HepG2 (cell line): ENCODE measurements at regions not wholly inside any gene's neighbourhood (a gene's known extent, or its start where the extent isn't known, plus 50 kb on each side); places are given as distances from the start of the nearest gene placed in this dataset.

ENCODE experiments used
- ATAC-seq: fragments of 200-7000 bp; cut with Tn5 transposase; 3 replicates; pipeline ENCODE4 v1.9.1; 2020; ENCODE audit warnings: mild to moderate bottlenecking, moderate library complexity
- BruUV-seq: library from RNA; stranded (reverse); fragments of 400-500 nt; replicated peaks from 2 replicates; lab custom pipeline; 2021; lab: Mats Ljungman, UMichigan
- CTCF ChIA-PET: fragments of 300-600 bp; formaldehyde crosslinking; extraction: SDS; loops from one replicate; lab custom pipeline; 2021; ENCODE audit warnings: low total read pairs, inconsistent platforms, low intra/inter-chr PET ratio; lab: Yijun Ruan, JAX
- POLR2A ChIA-PET: fragments of 350-600 bp; sonication (Branson Sonifier 250); formaldehyde crosslinking; loops from one replicate; lab custom pipeline; 2020; ENCODE audit warnings: antibody characterized with exemption, inconsistent platforms; lab: Yijun Ruan, JAX
- DNase-seq: peaks from one replicate; pipeline ENCODE4 v3.0.0-alpha.2; 2015; ENCODE audit warnings: low spot score
- FAIRE-seq: peaks from 3 replicates; lab custom pipeline; 2011; peaks lifted over from hg19 to GRCh38; lab: Jason Lieb, UNC
- H2AFZ ChIP-seq: one replicate; pipeline ENCODE4 v1.6.1; 2011; ENCODE audit warnings: low read length, inconsistent platforms
- H3K27ac ChIP-seq: fragments of 300-600 bp; 3 replicates; pipeline ENCODE4 v1.8.0; 2011; ENCODE audit warnings: mixed run types, mild to moderate bottlenecking, mixed read lengths, low read length, inconsistent platforms; ENCODE audit not compliant: insufficient read depth; ENCODE audit errors: extremely low read length
- H3K27me3 ChIP-seq, 2 experiments: fragments of 200-600 bp in 1 of 2; 2 replicates in 1 of 2; 3 replicates in 1 of 2; pipeline versions ENCODE4 v1.6.0 to v1.8.0; 2011; ENCODE audit warnings: low read length in 2 of 2, mild to moderate bottlenecking in 2 of 2, moderate library complexity in 2 of 2, inconsistent platforms in 1 of 2; ENCODE audit not compliant: insufficient read depth in 2 of 2, control insufficient read depth in 1 of 2
- H3K36me3 ChIP-seq, 2 experiments: fragments of 200-600 bp in 1 of 2; replicated peaks in 1 of 2; 2 replicates in 1 of 2; 3 replicates in 1 of 2; pipeline versions ENCODE4 v1.5.1 to v1.8.0; 2011; ENCODE audit warnings: low read length in 2 of 2, inconsistent platforms in 1 of 2; ENCODE audit not compliant: insufficient read depth in 2 of 2, control insufficient read depth in 1 of 2
- H3K4me1 ChIP-seq: 2 replicates; pipeline ENCODE4 v1.5.1; 2012; ENCODE audit warnings: low read length, inconsistent platforms; ENCODE audit not compliant: insufficient read depth
- H3K4me2 ChIP-seq: 2 replicates; pipeline ENCODE4 v1.6.0; 2011; ENCODE audit warnings: low read depth, low read length, inconsistent platforms
- H3K4me3 ChIP-seq, 3 experiments: fragments of 200-600 bp in 1 of 3; sonication (generic), shearing (Covaris generic) in 1 of 3; replicated peaks in 1 of 3; 2 replicates each; pipeline ENCODE4 v1.5.1; 2011 to 2016; ENCODE audit warnings: low read length in 3 of 3, inconsistent platforms in 2 of 3, low read depth in 2 of 3, mild to moderate bottlenecking in 2 of 3, control low read depth in 1 of 3, mixed read lengths in 1 of 3; ENCODE audit not compliant: insufficient read depth in 1 of 3
- H3K79me2 ChIP-seq: one replicate; pipeline ENCODE4 v1.6.1; 2011; ENCODE audit warnings: low read length, inconsistent platforms; ENCODE audit not compliant: insufficient read depth
- H3K9ac ChIP-seq: 2 replicates; pipeline ENCODE4 v1.6.0; 2011; ENCODE audit warnings: mild to moderate bottlenecking, low read depth, low read length, inconsistent platforms; ENCODE audit not compliant: insufficient read depth
- H3K9me3 ChIP-seq: 2 replicates; pipeline ENCODE4 v1.5.1; 2012; ENCODE audit warnings: mild to moderate bottlenecking, low read length
- H4K20me1 ChIP-seq: 2 replicates; pipeline ENCODE4 v1.6.0; 2011; ENCODE audit warnings: inconsistent platforms, mild to moderate bottlenecking, low read length, moderate library complexity; ENCODE audit not compliant: insufficient read depth
- JARID2 ChIP-seq: sonication (generic); formaldehyde crosslinking; IDR thresholded peaks from 2 replicates; pipeline ENCODE4 v1.8.1; 2023; ENCODE audit warnings: missing genetic modification reagents, inconsistent platforms; ENCODE audit not compliant: insufficient replicate concordance
- MTERF4 ChIP-seq: sonication (generic); formaldehyde crosslinking; IDR thresholded peaks from 2 replicates; pipeline ENCODE4 v1.8.0; 2023; ENCODE audit warnings: mild to moderate bottlenecking, missing genetic modification reagents
- TERF1 ChIP-seq: sonication (generic); formaldehyde crosslinking; IDR thresholded peaks from 2 replicates; pipeline ENCODE4 v1.8.0; 2022; ENCODE audit warnings: mild to moderate bottlenecking, missing genetic modification reagents, moderate library complexity
- ZFX ChIP-seq: sonication (generic); formaldehyde crosslinking; IDR thresholded peaks from 2 replicates; pipeline ENCODE4 v1.4.0; 2020; ENCODE audit warnings: mild to moderate bottlenecking, low read depth, missing genetic modification reagents, moderate library complexity
- ZNF780A ChIP-seq: sonication (generic); formaldehyde crosslinking; IDR thresholded peaks from 2 replicates; pipeline ENCODE4 v1.8.0; 2022; ENCODE audit warnings: mild to moderate bottlenecking, missing genetic modification reagents, moderate library complexity
- ZNF788 ChIP-seq: sonication (generic); formaldehyde crosslinking; IDR thresholded peaks from 2 replicates; pipeline ENCODE4 v1.5.0; 2020; ENCODE audit warnings: mild to moderate bottlenecking, missing genetic modification reagents, borderline replicate concordance
- WGBS: methylation state at CpG from one replicate; pipeline ENCODE4 v1.1.6; 2017; ENCODE audit warnings: low lambda C conversion rate; 5-methylcytosine and 5-hydroxymethylcytosine counted together
- in situ Hi-C: cut with HindIII; loops from 2 replicates; pipeline ENCODE4 v1.10.0; 2017; ENCODE audit warnings: low pct_unique_long_range_greater_than_20kb; ENCODE audit not compliant: extremely low pct_ligation_motif_present
- intact Hi-C: fragments of 100-400 bp; cut with micrococcal nuclease; formaldehyde crosslinking; loops from one replicate; pipeline ENCODE4 v1.10.0; 2022; ENCODE audit not compliant: unreplicated experiment
- TF ChIP-seq, protein P1 (sequence below): sonication (generic); formaldehyde crosslinking; IDR thresholded peaks from 2 replicates; pipeline ENCODE4 v1.5.1; 2020; ENCODE audit warnings: missing genetic modification reagents, mild to moderate bottlenecking, borderline replicate concordance

GRCh38 chr11:27963370-27963769 lies 144.6 kb downstream of the KIF18A start (continued):
- TF ChIP-seq ZNF780A, result no peak
- TF ChIP-seq ZFX (CRISPR knock-in tag), result no peak

- Histone ChIP-seq H3K9me3 (no peaks in the 10 kb centered on the region), H3K27ac (no peak overlapping the region), H2AFZ (no peak overlapping the region), H3K4me2 (no peak overlapping the region), H3K4me1 (no peaks in the 10 kb centered on the region), H3K79me2 (no peaks in the 10 kb centered on the region), H4K20me1 (no peaks in the 10 kb centered on the region), H3K9ac (no peak overlapping the region), H3K27me3 (no peaks in the 10 kb centered on the region), H3K4me3 (no peak overlapping the region), H3K36me3 (no peaks in the 10 kb centered on the region)
- intact Hi-C loops (no loop called here), in situ Hi-C loops (no loop called here)
- TF ChIP-seq MTERF4, result no peak
- TF ChIP-seq, protein P1, sequence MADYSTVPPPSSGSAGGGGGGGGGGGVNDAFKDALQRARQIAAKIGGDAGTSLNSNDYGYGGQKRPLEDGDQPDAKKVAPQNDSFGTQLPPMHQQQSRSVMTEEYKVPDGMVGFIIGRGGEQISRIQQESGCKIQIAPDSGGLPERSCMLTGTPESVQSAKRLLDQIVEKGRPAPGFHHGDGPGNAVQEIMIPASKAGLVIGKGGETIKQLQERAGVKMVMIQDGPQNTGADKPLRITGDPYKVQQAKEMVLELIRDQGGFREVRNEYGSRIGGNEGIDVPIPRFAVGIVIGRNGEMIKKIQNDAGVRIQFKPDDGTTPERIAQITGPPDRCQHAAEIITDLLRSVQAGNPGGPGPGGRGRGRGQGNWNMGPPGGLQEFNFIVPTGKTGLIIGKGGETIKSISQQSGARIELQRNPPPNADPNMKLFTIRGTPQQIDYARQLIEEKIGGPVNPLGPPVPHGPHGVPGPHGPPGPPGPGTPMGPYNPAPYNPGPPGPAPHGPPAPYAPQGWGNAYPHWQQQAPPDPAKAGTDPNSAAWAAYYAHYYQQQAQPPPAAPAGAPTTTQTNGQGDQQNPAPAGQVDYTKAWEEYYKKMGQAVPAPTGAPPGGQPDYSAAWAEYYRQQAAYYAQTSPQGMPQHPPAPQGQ (CRISPR knock-in tag), result no peak
- no peak for TF ChIP-seq TERF1 (CRISPR knock-in tag)
- TF ChIP-seq JARID2, result no peak
- no peak for TF ChIP-seq ZNF788
- BruUV-seq, result no TSS peak
- no peak for FAIRE-seq
- WGBS, result 80% methylated on average over 1 of the region's 1 CpG
- ChIA-PET CTCF (no interaction called here), POLR2A (no interaction called here)
- no peak for ATAC-seq
- no peak for DNase-seq
Observed at GRCh38 chr11:27949951-27950738, 157.8 kb downstream of the KIF18A start.
